Stimulated activated CD8-positive, alpha-beta memory T cell treated with anti-CD3 and anti-CD28 coated beads, Interleukin-12 subunit alpha, Interleukin-12 subunit beta, amount 100 ng/mL, for 4 hours (primary cell): ENCODE measurements at regions not wholly inside any gene's neighbourhood (a gene's known extent, or its start where the extent isn't known, plus 50 kb on each side); places are given as distances from the start of the nearest gene placed in this dataset.
"Not testable (repeated sequence)": the region's sequence is repeated elsewhere in the genome, so short reads cannot be mapped to it uniquely, and the experiment has no call there.

Experiments
- DNase-seq: peaks from one replicate; pipeline ENCODE4 v3.0.0-alpha.2; 2020; ENCODE audit warnings: low read depth

- DNase-seq = not testable (repeated sequence)
Observed at GRCh38 chrX:115840729-115841409, 279.9 kb downstream of the PLS3 start.

- not testable (repeated sequence) for DNase-seq
Observed at GRCh38 chrX:115850986-115851385, 290.0 kb downstream of the PLS3 start.

- DNase-seq = not testable (repeated sequence)
Observed at GRCh38 chrX:115853260-115853659, 292.3 kb downstream of the PLS3 start.

- not testable (repeated sequence) for DNase-seq
Observed at GRCh38 chrX:115881170-115881569, 289.4 kb upstream of the AGTR2 start.

GRCh38 chrX:115884121-115884520 lies 286.4 kb upstream of the AGTR2 start:
- DNase-seq = not testable (repeated sequence)

- DNase-seq = peak; percentile 64
Observed at GRCh38 chrX:115888041-115888440, 282.5 kb upstream of the AGTR2 start.

GRCh38 chrX:115888519-115888918 lies 282.0 kb upstream of the AGTR2 start:
- DNase-seq = not testable (repeated sequence)

GRCh38 chrX:115889121-115889890 lies 281.2 kb upstream of the AGTR2 start:
- DNase-seq = no peak

- no peak for DNase-seq
Observed at GRCh38 chrX:115892056-115892708, 278.4 kb upstream of the AGTR2 start.

- DNase-seq = no peak
Observed at GRCh38 chrX:115892787-115893671, 277.5 kb upstream of the AGTR2 start.

GRCh38 chrX:115894087-115894486 lies 276.5 kb upstream of the AGTR2 start:
- no peak for DNase-seq

GRCh38 chrX:115895678-115896329 lies 274.7 kb upstream of the AGTR2 start:
- no peak for DNase-seq

- no peak for DNase-seq
Observed at GRCh38 chrX:115896362-115896761, 274.2 kb upstream of the AGTR2 start.

- DNase-seq = no peak
Observed at GRCh38 chrX:115897956-115898355, 272.6 kb upstream of the AGTR2 start.

GRCh38 chrX:115898382-115899001 lies 272.1 kb upstream of the AGTR2 start:
- DNase-seq = no peak

GRCh38 chrX:115900425-115900824 lies 270.1 kb upstream of the AGTR2 start:
- no peak for DNase-seq

GRCh38 chrX:115901241-115901640 lies 269.3 kb upstream of the AGTR2 start:
- no peak for DNase-seq

GRCh38 chrX:115902995-115903394 lies 267.5 kb upstream of the AGTR2 start:
- DNase-seq = no peak

- no peak for DNase-seq
Observed at GRCh38 chrX:115906276-115906675, 264.3 kb upstream of the AGTR2 start.

- DNase-seq = no peak
Observed at GRCh38 chrX:115906881-115907280, 263.7 kb upstream of the AGTR2 start.

- DNase-seq = no peak
Observed at GRCh38 chrX:115909017-115909416, 261.5 kb upstream of the AGTR2 start.
